ENCODE measurements at regions not wholly inside any gene's neighbourhood (a gene's known extent, or its start where the extent isn't known, plus 50 kb on each side); places are given as distances from the start of the nearest gene placed in this dataset.

GRCh38 chr17:13725288-13725990 is 123.7 kb upstream of the HS3ST3A1 start:
- H3K4me1 ChIP-seq (ENCODE audit: control insufficient read depth, extremely low read depth, insufficient read depth, low read length) = no peaks in the 10 kb centered on the region
- H3K9me1 ChIP-seq (replicated peaks; ENCODE audit: control insufficient read depth, extremely low read depth, insufficient read depth, low read length) = no peaks in the 10 kb centered on the region
- BruUV-seq (replicated peaks) = no TSS peak
- H3K9ac ChIP-seq (replicated peaks; ENCODE audit: extremely low read depth, insufficient read depth, low read length) = no peak overlapping the region
- peaks cover 2% of the 10 kb centered on the region for H3K9me3 ChIP-seq (replicated peaks; ENCODE audit: control insufficient read depth, insufficient read depth, low read length)
- H3K4me3 ChIP-seq (replicated peaks in 1 of 3; ENCODE audit: insufficient read depth in 1 of 3, low read depth in 1 of 3, low read length in 3 of 3) = no peak overlapping the region
- H3K36me3 ChIP-seq (ENCODE audit: control insufficient read depth in 2 of 2, extremely low read depth in 1 of 2, insufficient read depth in 2 of 2, low read length in 2 of 2) = no peaks in the 10 kb centered on the region
- H3K27ac ChIP-seq (ENCODE audit: insufficient read depth, low read depth, low read length) = no peak overlapping the region
- H3K27me3 ChIP-seq (ENCODE audit: control insufficient read depth in 2 of 2, insufficient read depth in 2 of 2, low read length in 2 of 2) = no peaks in the 10 kb centered on the region
- no peaks in the 10 kb centered on the region for H4K20me1 ChIP-seq (replicated peaks; ENCODE audit: control insufficient read depth, extremely low read depth, insufficient read depth, low read length)
- intact Hi-C loops (cut with micrococcal nuclease) = no loop called here
- no peaks in the 10 kb centered on the region for H3K79me2 ChIP-seq (ENCODE audit: control insufficient read depth, insufficient read depth, low read length)
- ChIA-PET CTCF (no interaction called here), POLR2A (no interaction called here)
- FAIRE-seq (no peak), DNase-seq (ENCODE audit: low read depth, low spot score) (no peak)
- H3K4me2 ChIP-seq (ENCODE audit: insufficient read depth, low read length) = no peak overlapping the region
- dilution Hi-C loops (cut with MboI; ENCODE audit: extremely low pct_ligation_motif_present, low sequenced_read_pairs) = no loop called here
- TF ChIP-seq GATA2 (IDR thresholded peaks at IDR 0.05; ENCODE audit: insufficient read depth, insufficient read length, low read depth, low read length) = no peak
- TF ChIP-seq CTCF (IDR thresholded peaks at IDR 0.05; ENCODE audit: extremely low read depth in 1 of 2, insufficient read depth in 1 of 2, low read depth in 1 of 2, low read length in 2 of 2) = no peak
- no peak for TF ChIP-seq POLR2AphosphoS5 (IDR thresholded peaks at IDR 0.05; ENCODE audit: insufficient read depth, low read depth, low read length)
- TF ChIP-seq MAX (IDR thresholded peaks at IDR 0.05; ENCODE audit: insufficient read depth, insufficient read length) = no peak
- no peak for TF ChIP-seq FOS (IDR thresholded peaks at IDR 0.05; ENCODE audit: borderline replicate concordance, insufficient read depth, low read length)
- TF ChIP-seq POLR2A (IDR thresholded peaks at IDR 0.05; ENCODE audit: low read depth, low read length) = no peak
- no peak for TF ChIP-seq JUN (IDR thresholded peaks at IDR 0.05; ENCODE audit: borderline replicate concordance, insufficient read depth, insufficient read length, low read depth)
- no peak for TF ChIP-seq MYC (IDR thresholded peaks at IDR 0.05; ENCODE audit: low read depth, low read length)
- no peak for TF ChIP-seq EZH2 (IDR thresholded peaks at IDR 0.05; ENCODE audit: borderline replicate concordance, low read depth, low read length, severe bottlenecking)
- no peak overlapping the region for H2AFZ ChIP-seq (ENCODE audit: low read depth, low read length)

Measured in endothelial cell of umbilical vein (primary cell).